GM21360 (cell line): ENCODE measurements at regions not wholly inside any gene's neighbourhood (a gene's known extent, or its start where the extent isn't known, plus 50 kb on each side); places are given as distances from the start of the nearest gene placed in this dataset.

ENCODE experiments used
- ATAC-seq: cut with Tn5 transposase; IDR thresholded peaks from one replicate; pipeline ENCODE4 v1.9.1; 2021; ENCODE audit warnings: mild to moderate bottlenecking, moderate library complexity; ENCODE audit not compliant: unreplicated experiment

- no peak for ATAC-seq
Measured at GRCh38 chr6:148076051-148076450, 266.6 kb upstream of the SASH1 start.

GRCh38 chr6:148080315-148080714 is 262.3 kb upstream of the SASH1 start:
- ATAC-seq: no peak

- no peak for ATAC-seq
Measured at GRCh38 chr6:148081076-148081475, 261.6 kb upstream of the SASH1 start.

- no peak for ATAC-seq
Measured at GRCh38 chr6:148082044-148082443, 260.6 kb upstream of the SASH1 start.

- no peak for ATAC-seq
Measured at GRCh38 chr6:148082696-148083095, 259.9 kb upstream of the SASH1 start.

GRCh38 chr6:148085631-148086331 is 256.9 kb upstream of the SASH1 start:
- no peak for ATAC-seq

- ATAC-seq: no peak
Measured at GRCh38 chr6:148086386-148086785, 256.3 kb upstream of the SASH1 start.

- no peak for ATAC-seq
Measured at GRCh38 chr6:148086843-148087242, 255.8 kb upstream of the SASH1 start.

- ATAC-seq: no peak
Measured at GRCh38 chr6:148087659-148088058, 255.0 kb upstream of the SASH1 start.

GRCh38 chr6:148090326-148090725 is 252.3 kb upstream of the SASH1 start:
- no peak for ATAC-seq

- ATAC-seq: no peak
Measured at GRCh38 chr6:148091394-148091793, 251.2 kb upstream of the SASH1 start.

GRCh38 chr6:148103436-148103835 is 239.2 kb upstream of the SASH1 start:
- ATAC-seq: no peak

- no peak for ATAC-seq
Measured at GRCh38 chr6:148104131-148104530, 238.5 kb upstream of the SASH1 start.

- ATAC-seq: no peak
Measured at GRCh38 chr6:148105695-148106094, 236.9 kb upstream of the SASH1 start.

- ATAC-seq: no peak
Measured at GRCh38 chr6:148107911-148108310, 234.7 kb upstream of the SASH1 start.

- no peak for ATAC-seq
Measured at GRCh38 chr6:148109732-148110131, 232.9 kb upstream of the SASH1 start.

- ATAC-seq: no peak
Measured at GRCh38 chr6:148110925-148111324, 231.7 kb upstream of the SASH1 start.

GRCh38 chr6:148112851-148113319 is 229.8 kb upstream of the SASH1 start:
- ATAC-seq: no peak

GRCh38 chr6:148116001-148116400 is 226.6 kb upstream of the SASH1 start:
- ATAC-seq: no peak

- no peak for ATAC-seq
Measured at GRCh38 chr6:148118244-148118643, 224.4 kb upstream of the SASH1 start.

- ATAC-seq: no peak
Measured at GRCh38 chr6:148128014-148128730, 214.5 kb upstream of the SASH1 start.

- no peak for ATAC-seq
Measured at GRCh38 chr6:148134592-148134991, 208.0 kb upstream of the SASH1 start.
